Activated CD4-positive, alpha-beta T cell treated with anti-CD3 and anti-CD28 coated beads for 36 hours (primary cell): ENCODE measurements at regions not wholly inside any gene's neighbourhood (a gene's known extent, or its start where the extent isn't known, plus 50 kb on each side); places are given as distances from the start of the nearest gene placed in this dataset.

Experiments used
- ATAC-seq: fragments of 200-7000 bp; cut with Tn5 transposase; one replicate; pipeline ENCODE4 v1.10.0; 2021; ENCODE audit warnings: mild to moderate bottlenecking, moderate library complexity
- CTCF ChIA-PET: fragments of 350-600 bp; sonication (Branson Sonifier 250); formaldehyde crosslinking; loops from one replicate; lab custom pipeline; 2021; ENCODE audit warnings: antibody characterized with exemption; lab: Charles Lee
- POLR2A ChIA-PET: fragments of 350-600 bp; sonication (Branson Sonifier 250); formaldehyde crosslinking; loops from one replicate; lab custom pipeline; 2021; ENCODE audit warnings: antibody characterized with exemption, inconsistent platforms; lab: Charles Lee
- DNase-seq: peaks from one replicate; pipeline ENCODE4 v3.0.0-alpha.2; 2020
- H3K27ac Mint-ChIP-seq: one replicate; pipeline ENCODE4 v1.8.0; 2021; ENCODE audit warnings: mixed read lengths
- H3K27me3 Mint-ChIP-seq: one replicate; pipeline ENCODE4 v1.8.0; 2021; ENCODE audit warnings: mixed read lengths
- H3K36me3 Mint-ChIP-seq: one replicate; pipeline ENCODE4 v1.8.0; 2021; ENCODE audit warnings: low read depth, mixed read lengths
- H3K4me1 Mint-ChIP-seq: one replicate; pipeline ENCODE4 v1.8.0; 2021; ENCODE audit warnings: mixed read lengths
- H3K4me3 Mint-ChIP-seq: one replicate; pipeline ENCODE4 v1.8.0; 2021; ENCODE audit warnings: mild to moderate bottlenecking, moderate library complexity, mixed read lengths
- H3K9me3 Mint-ChIP-seq: one replicate; pipeline ENCODE4 v1.8.0; 2021; ENCODE audit warnings: low read depth, mixed read lengths
- intact Hi-C, 2 experiments: fragments of 100-400 bp; cut with DNase I in 1 of 2; cut with micrococcal nuclease in 1 of 2; formaldehyde crosslinking; loops; one replicate each; pipeline versions ENCODE4 v1.14.2 to v1.15.1; 2022 to 2024; cut with DNase I, micrococcal nuclease

DNA sequence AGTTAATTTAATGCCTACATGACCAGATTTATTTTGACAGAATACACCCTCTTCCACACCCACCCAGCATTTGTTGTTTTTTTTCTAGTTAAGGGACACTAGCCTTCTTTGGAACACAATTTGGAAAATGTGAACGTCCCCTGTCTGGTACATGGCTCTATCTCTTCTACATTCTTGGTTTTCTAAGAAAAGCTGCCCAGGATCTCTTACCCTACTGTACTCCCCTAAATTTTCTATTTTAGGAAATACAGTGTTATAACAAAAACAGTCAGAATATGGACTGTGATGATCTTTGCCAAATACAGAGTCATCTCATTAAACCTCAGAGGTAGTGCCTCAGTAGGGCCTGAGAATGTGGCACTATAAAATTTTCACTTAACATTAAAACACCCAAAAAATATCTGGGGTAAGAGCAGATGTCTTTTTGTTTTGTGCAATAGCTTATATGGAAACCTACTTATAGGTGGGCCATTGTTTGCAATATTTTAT lies 93.1 kb upstream of the SPON1 start:
- no peaks in the 10 kb centered on the region for H3K36me3 Mint-ChIP-seq
- no peaks in the 10 kb centered on the region for H3K27me3 Mint-ChIP-seq
- H3K9me3 Mint-ChIP-seq, result peaks cover 5% of the 10 kb centered on the region
- no peak for DNase-seq
- ChIA-PET POLR2A (interaction anchor here (0.6 to 1.5 kb wide), 3 partner anchors 35 to 591 kb away, joined by 3 read pairs; no protein-coding TSS in a partner anchor), CTCF (interaction anchor here (1.4 kb wide), 1 partner anchor 94 kb away, joined by 4 read pairs; no protein-coding TSS in a partner anchor)
- peak overlapping the region; percentile 91 for H3K27ac Mint-ChIP-seq
- peak overlapping the region; percentile 10 for H3K4me3 Mint-ChIP-seq
- intact Hi-C loops, result loop anchor here (1.0 to 5.0 kb wide), 4 partner anchors 32 to 206 kb away; partner anchors contain the start of gene FAR1 (in 1 of the 2)
- H3K4me1 Mint-ChIP-seq, result peaks cover 35% of the 10 kb centered on the region
- ATAC-seq, result peak; percentile 40

DNA sequence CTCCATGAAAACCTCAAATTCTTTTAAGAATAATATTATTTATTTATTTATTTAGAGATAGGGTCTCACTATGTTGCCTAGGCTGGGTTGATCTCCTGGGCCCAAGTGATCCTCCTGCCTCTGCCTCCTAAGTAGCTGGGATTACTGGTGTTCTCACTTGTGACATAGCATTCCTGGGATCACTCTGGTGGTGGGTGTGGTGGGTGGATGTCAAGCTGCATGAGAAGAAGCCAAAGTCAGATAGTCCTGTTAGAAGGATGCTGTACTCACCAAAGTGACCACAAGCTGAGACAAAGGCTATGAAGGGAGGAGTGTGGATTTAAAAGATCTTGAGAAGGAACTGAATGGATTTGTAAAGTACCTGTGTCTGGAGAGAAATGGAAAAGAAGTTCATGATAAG lies 87.9 kb upstream of the SPON1 start:
- POLR2A ChIA-PET, result no interaction called here
- no peaks in the 10 kb centered on the region for H3K27me3 Mint-ChIP-seq

GRCh38 chr11:13875643-13876042 lies 86.9 kb upstream of the SPON1 start:
- ChIA-PET CTCF (interaction anchor here (1.0 kb wide), 1 partner anchor 273 kb away, joined by 3 read pairs; no protein-coding TSS in a partner anchor), POLR2A (interaction anchor here (0.6 kb wide), 1 partner anchor 28 kb away, joined by 3 read pairs; no protein-coding TSS in a partner anchor)
- no peak overlapping the region for H3K4me3 Mint-ChIP-seq
- ATAC-seq, result no peak
- peaks cover 12% of the 10 kb centered on the region for H3K4me1 Mint-ChIP-seq
- H3K36me3 Mint-ChIP-seq, result no peaks in the 10 kb centered on the region
- DNase-seq, result no peak
- peaks cover 3% of the 10 kb centered on the region for H3K9me3 Mint-ChIP-seq
- H3K27ac Mint-ChIP-seq, result no peak overlapping the region
- intact Hi-C loops, result no loop called here
- no peaks in the 10 kb centered on the region for H3K27me3 Mint-ChIP-seq

More for the DNA sequence above, 87.9 kb upstream of the SPON1 start:
- peaks cover 19% of the 10 kb centered on the region for H3K4me1 Mint-ChIP-seq
- no peak overlapping the region for H3K27ac Mint-ChIP-seq
- no peaks in the 10 kb centered on the region for H3K36me3 Mint-ChIP-seq
- peaks cover 5% of the 10 kb centered on the region for H3K9me3 Mint-ChIP-seq
- intact Hi-C loops, result no loop called here
- H3K4me3 Mint-ChIP-seq, result no peak overlapping the region
- no peak for DNase-seq
- CTCF ChIA-PET, result interaction anchor here (0.6 to 0.9 kb wide), 2 partner anchors 13 to 581 kb away, joined by 3 read pairs; no protein-coding TSS in a partner anchor
- ATAC-seq, result no peak

- Mint-ChIP-seq H3K27me3 (no peaks in the 10 kb centered on the region), H3K27ac (no peak overlapping the region), H3K36me3 (no peaks in the 10 kb centered on the region), H3K4me1 (peaks cover 12% of the 10 kb centered on the region), H3K4me3 (no peak overlapping the region), H3K9me3 (peaks cover 1% of the 10 kb centered on the region)
- ChIA-PET POLR2A (interaction anchor here (0.6 kb wide), 2 partner anchors 28 to 477 kb away, joined by 3 read pairs; no protein-coding TSS in a partner anchor), CTCF (interaction anchor here (1.0 kb wide), 1 partner anchor 273 kb away, joined by 3 read pairs; no protein-coding TSS in a partner anchor)
- ATAC-seq, result no peak
- DNase-seq, result no peak
- intact Hi-C loops, result no loop called here
These were observed 86.1 kb upstream of the SPON1 start for GRCh38 chr11:13876423-13876822.

- Mint-ChIP-seq H3K36me3 (no peaks in the 10 kb centered on the region), H3K27me3 (no peaks in the 10 kb centered on the region), H3K4me3 (no peak overlapping the region), H3K9me3 (no peaks in the 10 kb centered on the region), H3K27ac (no peak overlapping the region), H3K4me1 (peaks cover 10% of the 10 kb centered on the region)
- POLR2A ChIA-PET, result no interaction called here
- intact Hi-C loops, result no loop called here
- ATAC-seq (peak; percentile 63), DNase-seq (no peak)
- CTCF ChIA-PET, result interaction anchor here (0.5 kb wide), 1 partner anchor 17 kb away, joined by 3 read pairs; no protein-coding TSS in a partner anchor
These were observed 84.4 kb upstream of the SPON1 start for GRCh38 chr11:13878077-13878476.

DNA sequence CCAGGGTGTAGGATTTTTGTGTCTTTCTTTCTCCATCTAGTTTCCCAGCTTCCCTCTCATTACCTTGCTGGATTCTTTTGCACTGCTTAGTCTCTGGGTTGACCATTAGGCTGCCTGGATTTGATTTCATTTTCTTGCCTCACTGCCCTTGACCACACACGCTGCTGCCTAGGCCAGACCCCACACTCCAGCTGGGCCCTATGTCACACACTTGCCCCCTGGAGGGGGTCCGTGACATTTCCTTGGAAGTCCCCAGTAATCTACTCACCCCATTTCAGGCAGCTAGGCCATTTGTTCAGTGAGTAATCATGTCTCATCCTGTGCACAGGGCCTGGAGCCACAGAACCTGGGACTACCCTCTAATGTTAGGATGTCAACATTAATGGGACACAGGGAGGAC lies 81.9 kb upstream of the SPON1 start:
- POLR2A ChIA-PET, result no interaction called here
- CTCF ChIA-PET, result interaction anchor here (0.5 to 0.7 kb wide), 2 partner anchors 10 to 1702 kb away, joined by 3 read pairs; no protein-coding TSS in a partner anchor
- H3K4me1 Mint-ChIP-seq, result peaks cover 7% of the 10 kb centered on the region
- DNase-seq, result no peak
- H3K27ac Mint-ChIP-seq, result no peak overlapping the region
- H3K27me3 Mint-ChIP-seq, result no peaks in the 10 kb centered on the region
- H3K9me3 Mint-ChIP-seq, result no peaks in the 10 kb centered on the region
- ATAC-seq, result no peak
- H3K4me3 Mint-ChIP-seq, result no peak overlapping the region
- no peaks in the 10 kb centered on the region for H3K36me3 Mint-ChIP-seq
- intact Hi-C loops, result no loop called here

DNA sequence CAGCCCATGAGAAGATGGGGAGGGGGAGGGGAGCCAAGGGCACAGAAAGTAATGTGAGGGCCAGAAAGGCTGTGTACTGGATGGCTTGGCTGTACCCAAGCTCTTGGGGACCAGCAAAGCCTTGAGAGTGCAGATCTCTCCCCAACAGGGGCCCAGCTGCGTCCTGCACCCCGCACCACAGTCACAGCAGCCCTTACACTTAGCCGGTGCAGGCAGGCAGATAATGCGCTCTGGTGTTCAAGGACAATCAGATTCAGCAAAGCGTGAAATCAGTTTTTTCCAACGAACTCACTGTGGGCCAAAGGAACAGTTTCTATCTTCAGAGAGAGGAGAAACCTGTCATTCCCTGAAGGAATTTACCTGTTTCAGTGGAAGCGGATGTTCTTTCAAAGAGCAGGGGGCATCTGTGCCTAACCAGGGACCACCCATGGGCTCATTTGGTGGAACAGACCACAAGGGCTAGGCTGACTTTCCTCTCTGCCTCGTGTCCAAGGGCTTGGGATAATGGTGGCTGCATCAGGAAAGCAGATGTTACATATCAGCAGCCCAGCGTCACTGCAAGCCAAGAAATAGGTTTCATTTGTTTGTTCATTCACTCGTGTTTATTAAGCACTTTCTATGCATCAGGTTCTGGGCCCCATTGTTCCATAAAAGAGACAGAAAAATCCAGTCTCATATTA lies 81.2 kb upstream of the SPON1 start:
- intact Hi-C loops, result no loop called here
- Mint-ChIP-seq H3K27ac (no peak overlapping the region), H3K27me3 (no peaks in the 10 kb centered on the region), H3K9me3 (no peaks in the 10 kb centered on the region), H3K4me1 (peaks cover 7% of the 10 kb centered on the region), H3K36me3 (no peaks in the 10 kb centered on the region), H3K4me3 (no peak overlapping the region)
- DNase-seq (no peak), ATAC-seq (no peak)
- ChIA-PET POLR2A (no interaction called here), CTCF (no interaction called here)

GRCh38 chr11:13883042-13883441 lies 79.5 kb upstream of the SPON1 start:
- no peaks in the 10 kb centered on the region for H3K27me3 Mint-ChIP-seq
- peaks cover 7% of the 10 kb centered on the region for H3K4me1 Mint-ChIP-seq
- ChIA-PET CTCF (no interaction called here), POLR2A (no interaction called here)
- H3K9me3 Mint-ChIP-seq, result peaks cover 2% of the 10 kb centered on the region
- H3K4me3 Mint-ChIP-seq, result no peak overlapping the region
- no peak overlapping the region for H3K27ac Mint-ChIP-seq
- intact Hi-C loops, result no loop called here
- DNase-seq (peak; percentile 54), ATAC-seq (peak; percentile 90)
- no peaks in the 10 kb centered on the region for H3K36me3 Mint-ChIP-seq

GRCh38 chr11:13883589-13883988 lies 78.9 kb upstream of the SPON1 start:
- DNase-seq (no peak), ATAC-seq (no peak)
- H3K27ac Mint-ChIP-seq, result no peak overlapping the region
- H3K9me3 Mint-ChIP-seq, result peaks cover 2% of the 10 kb centered on the region
- no peaks in the 10 kb centered on the region for H3K27me3 Mint-ChIP-seq
- intact Hi-C loops, result no loop called here
- no peaks in the 10 kb centered on the region for H3K36me3 Mint-ChIP-seq
- H3K4me1 Mint-ChIP-seq, result peaks cover 7% of the 10 kb centered on the region
- POLR2A ChIA-PET, result no interaction called here
- CTCF ChIA-PET, result no interaction called here
- H3K4me3 Mint-ChIP-seq, result no peak overlapping the region

GRCh38 chr11:13884158-13884799 lies 78.2 kb upstream of the SPON1 start:
- intact Hi-C loops, result no loop called here
- H3K36me3 Mint-ChIP-seq, result no peaks in the 10 kb centered on the region
- POLR2A ChIA-PET, result no interaction called here

DNA sequence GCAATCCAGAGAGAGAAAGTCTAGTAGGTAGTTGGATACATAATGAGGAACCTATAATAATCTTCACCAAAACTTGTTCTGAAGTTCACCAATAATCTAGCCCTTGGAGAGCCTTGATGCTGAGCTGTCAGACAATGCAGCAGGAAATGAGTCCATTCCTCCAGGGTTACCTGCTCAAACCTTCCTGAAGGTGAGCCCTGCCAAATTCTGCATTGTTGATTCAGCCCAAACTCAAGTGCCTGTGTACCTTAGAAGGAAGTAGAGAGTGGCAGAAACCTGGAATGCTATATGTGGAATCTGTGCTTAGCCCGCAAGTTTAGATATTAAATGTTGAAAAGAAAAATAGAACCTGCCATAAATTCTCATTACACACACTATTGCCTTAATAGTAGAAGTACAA lies 77.4 kb upstream of the SPON1 start:
- H3K9me3 Mint-ChIP-seq, result peaks cover 2% of the 10 kb centered on the region
- no peak for ATAC-seq
- POLR2A ChIA-PET, result no interaction called here

More at GRCh38 chr11:13884158-13884799, 78.2 kb upstream of the SPON1 start:
- peaks cover 7% of the 10 kb centered on the region for H3K4me1 Mint-ChIP-seq
- no peaks in the 10 kb centered on the region for H3K27me3 Mint-ChIP-seq
- CTCF ChIA-PET, result no interaction called here
- DNase-seq (no peak), ATAC-seq (no peak)
- H3K9me3 Mint-ChIP-seq, result peaks cover 2% of the 10 kb centered on the region
- H3K4me3 Mint-ChIP-seq, result no peak overlapping the region
- no peak overlapping the region for H3K27ac Mint-ChIP-seq

More for the DNA sequence above, 77.4 kb upstream of the SPON1 start:
- Mint-ChIP-seq H3K27me3 (no peaks in the 10 kb centered on the region), H3K36me3 (no peaks in the 10 kb centered on the region), H3K4me3 (no peak overlapping the region), H3K4me1 (peaks cover 7% of the 10 kb centered on the region), H3K27ac (no peak overlapping the region)
- CTCF ChIA-PET, result no interaction called here
- no peak for DNase-seq
- intact Hi-C loops, result no loop called here
